LoVo (cell line): ENCODE measurements at regions not wholly inside any gene's neighbourhood (a gene's known extent, or its start where the extent isn't known, plus 50 kb on each side); places are given as distances from the start of the nearest gene placed in this dataset.

Experiments
- DNase-seq: peaks from one replicate; pipeline ENCODE4 v3.0.0-alpha.2; 2016; ENCODE audit warnings: low spot score

GRCh38 chr5:51279983-51280706 lies 103.1 kb upstream of the ISL1 start:
- DNase-seq: no peak

DNA sequence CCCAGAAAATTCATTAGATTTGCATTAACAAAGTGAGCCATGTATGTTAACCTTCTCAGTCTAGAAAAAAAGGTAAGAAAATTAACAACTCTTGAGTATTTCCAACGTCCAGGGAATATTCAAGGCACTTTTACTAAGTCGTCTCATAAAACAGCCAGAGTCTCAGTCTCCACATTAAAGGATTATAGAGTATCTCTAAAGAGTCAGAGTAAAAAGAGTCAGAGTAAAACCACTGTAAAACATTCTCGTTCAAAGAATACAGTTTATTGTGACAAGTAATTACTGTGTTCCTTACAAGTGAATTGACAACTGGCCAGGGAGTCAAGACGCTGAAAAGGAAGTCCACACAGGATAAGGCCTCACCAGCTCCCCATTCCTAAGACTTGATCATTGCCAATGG lies 97.2 kb upstream of the ISL1 start:
- DNase-seq: no peak

GRCh38 chr5:51302343-51302742 lies 80.9 kb upstream of the ISL1 start:
- DNase-seq: no peak

- DNase-seq: no peak
Observed at GRCh38 chr5:51326844-51327243, 56.4 kb upstream of the ISL1 start.
